OCI-LY1 (cell line): ENCODE measurements at regions not wholly inside any gene's neighbourhood (a gene's known extent, or its start where the extent isn't known, plus 50 kb on each side); places are given as distances from the start of the nearest gene placed in this dataset.
"Not testable (repeated sequence)": the region's sequence is repeated elsewhere in the genome, so short reads cannot be mapped to it uniquely, and the experiment has no call there.

Experiments used
- H2AFZ ChIP-seq: fragments of 200-600 bp; sonication (generic), shearing (Covaris generic); 2 replicates; pipeline ENCODE4 v1.6.0; 2014; ENCODE audit warnings: antibody characterized with exemption, mild to moderate bottlenecking, low read length
- H3F3A ChIP-seq: fragments of 200-600 bp; sonication (generic), shearing (Covaris generic); 2 replicates; pipeline ENCODE4 v1.6.0; 2014; ENCODE audit warnings: mild to moderate bottlenecking, antibody characterized with exemption, low read length, moderate library complexity; ENCODE audit not compliant: insufficient read depth
- H3K27ac ChIP-seq: fragments of 200-600 bp; sonication (generic); 2 replicates; pipeline ENCODE4 v1.5.1; 2014; ENCODE audit warnings: low read length, mixed run types, mild to moderate bottlenecking, low read depth; ENCODE audit not compliant: poor library complexity, severe bottlenecking
- H3K27me3 ChIP-seq: fragments of 200-600 bp; sonication (generic); 2 replicates; pipeline ENCODE4 v1.6.0; 2014; ENCODE audit warnings: antibody characterized with exemption, mild to moderate bottlenecking, low read length, moderate library complexity; ENCODE audit not compliant: insufficient read depth
- H3K36me3 ChIP-seq: fragments of 200-600 bp; sonication (generic); 2 replicates; pipeline ENCODE4 v1.6.1; 2014; ENCODE audit warnings: mild to moderate bottlenecking, antibody characterized with exemption, low read length, moderate library complexity, mixed read lengths; ENCODE audit not compliant: insufficient read depth
- H3K4me1 ChIP-seq: fragments of 200-600 bp; sonication (generic); 2 replicates; pipeline ENCODE4 v1.5.1; 2014; ENCODE audit warnings: mild to moderate bottlenecking, low read length, moderate library complexity; ENCODE audit not compliant: insufficient read depth, severe bottlenecking
- H3K4me2 ChIP-seq: fragments of 200-600 bp; sonication (generic), shearing (Covaris generic); 2 replicates; pipeline ENCODE4 v1.6.1; 2014; ENCODE audit warnings: low read length
- H3K4me3 ChIP-seq: fragments of 200-600 bp; sonication (generic); 2 replicates; pipeline ENCODE4 v1.5.1; 2014; ENCODE audit warnings: low read length, low read depth, mild to moderate bottlenecking, mixed read lengths; ENCODE audit not compliant: poor library complexity, severe bottlenecking
- H3K79me2 ChIP-seq: fragments of 200-600 bp; shearing (Covaris generic); 2 replicates; pipeline ENCODE4 v1.6.1; 2016; ENCODE audit warnings: mixed run types, low read length, mixed read lengths; ENCODE audit not compliant: insufficient read depth
- H3K9ac ChIP-seq: fragments of 200-600 bp; sonication (generic), shearing (Covaris generic); 2 replicates; pipeline ENCODE4 v1.6.1; 2014; ENCODE audit warnings: mild to moderate bottlenecking, low read length, mixed read lengths
- H3K9me2 ChIP-seq: fragments of 200-600 bp; sonication (generic), shearing (Covaris generic); 2 replicates; pipeline ENCODE4 v1.6.1; 2014; ENCODE audit warnings: low read depth, mild to moderate bottlenecking, low read length, mixed read lengths
- H3K9me3 ChIP-seq: fragments of 200-600 bp; shearing (Covaris generic); 2 replicates; pipeline ENCODE4 v1.6.1; 2014; ENCODE audit warnings: low read length, mixed read lengths
- H4K20me1 ChIP-seq: fragments of 200-600 bp; sonication (generic), shearing (Covaris generic); 2 replicates; pipeline ENCODE4 v1.6.0; 2016; ENCODE audit warnings: mild to moderate bottlenecking, low read length; ENCODE audit not compliant: insufficient read depth
- EZH2 ChIP-seq: fragments of 200-600 bp; sonication (generic), shearing (Covaris generic); IDR thresholded peaks from 2 replicates; pipeline ENCODE4 v1.8.0; 2017; ENCODE audit warnings: borderline replicate concordance, mixed run types, mild to moderate bottlenecking, antibody characterized with exemption, low read length, moderate library complexity, mixed read lengths
- TF ChIP-seq, protein P1 (sequence below): fragments of 200-600 bp; sonication (generic), shearing (Covaris generic); IDR thresholded peaks from 2 replicates; pipeline ENCODE4 v1.5.1; 2017; ENCODE audit warnings: mild to moderate bottlenecking, antibody characterized with exemption, low read length, moderate library complexity, mixed read lengths

DNA sequence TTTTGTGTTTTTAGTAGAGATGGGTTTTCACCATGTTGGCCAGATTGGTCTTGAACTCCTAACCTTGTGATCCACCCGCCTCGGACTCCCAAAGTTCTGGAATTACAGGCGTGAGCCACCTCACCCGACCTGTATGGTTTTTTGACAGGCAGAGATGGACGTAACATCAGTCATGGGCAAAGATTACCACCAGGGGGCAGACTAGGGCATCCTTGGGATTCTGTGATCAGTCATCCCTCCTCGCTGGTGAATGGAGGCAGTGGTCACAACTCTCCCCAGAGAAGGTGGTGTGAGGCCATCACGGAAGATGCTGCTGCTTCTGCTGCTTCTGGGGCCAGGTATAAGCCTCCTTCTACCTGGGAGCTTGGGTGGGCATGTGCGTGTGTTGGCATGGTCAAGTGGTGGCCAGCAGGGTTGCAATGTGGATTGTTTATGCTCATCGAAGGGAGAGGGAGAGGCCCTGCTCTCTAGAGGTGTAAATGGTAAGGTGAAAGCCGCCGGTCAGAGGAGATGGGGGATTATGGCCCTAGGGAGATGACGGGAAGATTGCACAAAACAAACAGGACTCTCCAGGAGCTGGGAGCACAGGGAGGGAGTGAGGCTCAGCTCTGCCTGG lies 122.7 kb upstream of the PRSS1 start:
- no peaks in the 10 kb centered on the region for H3K36me3 ChIP-seq
- H2AFZ ChIP-seq, result no peak overlapping the region
- H3F3A ChIP-seq, result no peaks in the 10 kb centered on the region
- H3K27me3 ChIP-seq, result no peaks in the 10 kb centered on the region; the same call in 1 of the 2 replicates
- H3K27ac ChIP-seq, result no peak overlapping the region
- H3K4me2 ChIP-seq, result no peak overlapping the region
- H3K9ac ChIP-seq, result no peak overlapping the region
- no peak for TF ChIP-seq EZH2
- TF ChIP-seq, protein P1, sequence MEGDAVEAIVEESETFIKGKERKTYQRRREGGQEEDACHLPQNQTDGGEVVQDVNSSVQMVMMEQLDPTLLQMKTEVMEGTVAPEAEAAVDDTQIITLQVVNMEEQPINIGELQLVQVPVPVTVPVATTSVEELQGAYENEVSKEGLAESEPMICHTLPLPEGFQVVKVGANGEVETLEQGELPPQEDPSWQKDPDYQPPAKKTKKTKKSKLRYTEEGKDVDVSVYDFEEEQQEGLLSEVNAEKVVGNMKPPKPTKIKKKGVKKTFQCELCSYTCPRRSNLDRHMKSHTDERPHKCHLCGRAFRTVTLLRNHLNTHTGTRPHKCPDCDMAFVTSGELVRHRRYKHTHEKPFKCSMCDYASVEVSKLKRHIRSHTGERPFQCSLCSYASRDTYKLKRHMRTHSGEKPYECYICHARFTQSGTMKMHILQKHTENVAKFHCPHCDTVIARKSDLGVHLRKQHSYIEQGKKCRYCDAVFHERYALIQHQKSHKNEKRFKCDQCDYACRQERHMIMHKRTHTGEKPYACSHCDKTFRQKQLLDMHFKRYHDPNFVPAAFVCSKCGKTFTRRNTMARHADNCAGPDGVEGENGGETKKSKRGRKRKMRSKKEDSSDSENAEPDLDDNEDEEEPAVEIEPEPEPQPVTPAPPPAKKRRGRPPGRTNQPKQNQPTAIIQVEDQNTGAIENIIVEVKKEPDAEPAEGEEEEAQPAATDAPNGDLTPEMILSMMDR, result peak; percentile 81
- no peaks in the 10 kb centered on the region for H3K79me2 ChIP-seq
- no peaks in the 10 kb centered on the region for H3K9me3 ChIP-seq
- no peak overlapping the region for H3K4me3 ChIP-seq
- no peaks in the 10 kb centered on the region for H4K20me1 ChIP-seq
- H3K4me1 ChIP-seq, result no peaks in the 10 kb centered on the region
- no peaks in the 10 kb centered on the region for H3K9me2 ChIP-seq

DNA sequence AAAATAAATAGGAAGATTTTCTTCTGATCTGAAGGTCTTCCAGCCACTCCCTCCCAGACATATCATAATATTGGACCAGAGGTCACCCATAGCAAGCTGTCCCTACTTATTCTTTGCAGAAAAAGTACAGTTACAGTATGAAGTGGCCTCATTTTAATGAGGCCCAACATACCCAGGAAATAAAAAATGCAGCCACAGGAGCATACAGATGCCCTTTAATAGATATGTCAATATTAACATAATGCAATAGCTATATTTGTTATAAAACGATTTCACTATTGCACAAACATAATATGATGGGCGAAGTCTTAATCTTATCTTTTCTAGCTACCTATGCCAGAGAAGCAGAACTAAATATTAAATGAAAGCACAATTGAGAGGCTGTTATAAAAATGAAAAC lies 124.1 kb upstream of the PRSS1 start:
- H3K9ac ChIP-seq, H3K27ac ChIP-seq: not testable (repeated sequence)

DNA sequence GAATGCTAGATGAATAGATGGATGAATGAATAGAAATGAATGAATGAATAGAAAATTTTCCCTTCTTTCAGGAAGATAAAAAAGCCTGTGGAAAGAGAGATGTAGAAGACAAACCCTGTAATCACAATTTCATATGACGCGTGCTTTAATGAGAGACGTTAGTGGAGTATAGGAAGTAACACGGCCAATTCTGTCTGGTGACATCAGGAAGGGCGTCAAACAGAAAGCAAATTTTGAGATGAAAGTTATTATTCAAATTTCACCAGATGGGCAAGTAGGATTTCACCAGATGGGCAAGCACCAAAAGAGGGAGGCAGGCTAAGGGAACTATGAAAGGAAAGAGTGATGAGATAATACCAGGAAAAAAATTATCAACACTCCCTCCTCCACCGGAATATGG lies 128.9 kb upstream of the PRSS1 start:
- Histone ChIP-seq H3K27me3 (no peaks in the 10 kb centered on the region; the same call in 1 of the 2 replicates), H3K36me3 (no peaks in the 10 kb centered on the region), H3K4me2 (no peak overlapping the region), H3K79me2 (no peaks in the 10 kb centered on the region), H4K20me1 (no peaks in the 10 kb centered on the region), H3K4me1 (no peaks in the 10 kb centered on the region), H3K9me2 (no peaks in the 10 kb centered on the region), H3K9ac (no peak overlapping the region), H2AFZ (no peak overlapping the region), H3K9me3 (no peaks in the 10 kb centered on the region), H3K27ac (no peak overlapping the region), H3K4me3 (no peak overlapping the region), H3F3A (no peaks in the 10 kb centered on the region)
- TF ChIP-seq, protein P1, result no peak

More for the DNA sequence above, 124.1 kb upstream of the PRSS1 start:
- H3F3A ChIP-seq, H3K9me3 ChIP-seq, H3K79me2 ChIP-seq, H3K4me2 ChIP-seq, H3K4me3 ChIP-seq, H3K27me3 ChIP-seq, H3K9me2 ChIP-seq, H2AFZ ChIP-seq, H3K4me1 ChIP-seq, H4K20me1 ChIP-seq, H3K36me3 ChIP-seq: not testable (repeated sequence)

DNA sequence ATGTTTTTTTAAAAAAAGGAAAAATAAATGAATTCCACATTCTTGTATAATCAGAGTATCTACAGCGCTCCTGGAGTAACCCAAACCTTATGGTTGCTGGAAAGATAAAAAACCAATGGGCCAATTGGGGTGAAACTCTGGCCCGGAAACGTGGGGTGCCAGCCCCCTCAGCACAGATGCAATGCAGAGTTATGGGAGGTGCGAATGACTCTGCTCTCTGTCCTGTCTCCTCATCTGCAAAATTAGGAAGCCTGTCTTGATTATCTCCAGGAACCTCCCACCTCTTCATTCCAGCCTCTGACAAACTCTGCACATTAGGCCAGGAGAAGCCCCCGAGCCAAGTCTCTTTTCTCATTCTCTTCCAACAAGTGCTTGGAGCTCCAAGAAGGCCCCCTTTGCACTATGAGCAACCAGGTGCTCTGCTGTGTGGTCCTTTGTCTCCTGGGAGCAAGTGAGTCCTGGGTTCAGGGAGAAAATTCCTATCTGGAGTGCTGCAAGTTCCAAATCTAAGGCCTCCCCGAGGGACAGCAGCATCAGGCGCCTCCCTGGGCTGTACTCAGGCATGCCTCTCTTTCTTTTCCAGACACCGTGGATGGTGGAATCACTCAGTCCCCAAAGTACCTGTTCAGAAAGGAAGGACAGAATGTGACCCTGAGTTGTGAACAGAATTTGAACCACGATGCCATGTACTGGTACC lies 130.5 kb upstream of the PRSS1 start:
- no peaks in the 10 kb centered on the region for H3K9me2 ChIP-seq
- no peak overlapping the region for H2AFZ ChIP-seq
- H3K9me3 ChIP-seq, result no peaks in the 10 kb centered on the region
- H3K36me3 ChIP-seq, result no peaks in the 10 kb centered on the region
- no peaks in the 10 kb centered on the region for H4K20me1 ChIP-seq
- no peak overlapping the region for H3K4me2 ChIP-seq
- no peak overlapping the region for H3K4me3 ChIP-seq
- no peaks in the 10 kb centered on the region; the same call in 1 of the 2 replicates for H3K27me3 ChIP-seq
- H3K79me2 ChIP-seq, result no peaks in the 10 kb centered on the region
- H3K4me1 ChIP-seq, result no peaks in the 10 kb centered on the region
- TF ChIP-seq EZH2, result no peak
- TF ChIP-seq, protein P1, result no peak
- no peaks in the 10 kb centered on the region for H3F3A ChIP-seq
- no peak overlapping the region for H3K27ac ChIP-seq
- no peak overlapping the region for H3K9ac ChIP-seq
